ENCODE measurements at regions not wholly inside any gene's neighbourhood (a gene's known extent, or its start where the extent isn't known, plus 50 kb on each side); places are given as distances from the start of the nearest gene placed in this dataset.

GRCh38 chr13:78426183-78426582 is 177.2 kb downstream of the POU4F1 start:
- no peak for DNase-seq (ENCODE audit: low read depth in 2 of 2)

DNA sequence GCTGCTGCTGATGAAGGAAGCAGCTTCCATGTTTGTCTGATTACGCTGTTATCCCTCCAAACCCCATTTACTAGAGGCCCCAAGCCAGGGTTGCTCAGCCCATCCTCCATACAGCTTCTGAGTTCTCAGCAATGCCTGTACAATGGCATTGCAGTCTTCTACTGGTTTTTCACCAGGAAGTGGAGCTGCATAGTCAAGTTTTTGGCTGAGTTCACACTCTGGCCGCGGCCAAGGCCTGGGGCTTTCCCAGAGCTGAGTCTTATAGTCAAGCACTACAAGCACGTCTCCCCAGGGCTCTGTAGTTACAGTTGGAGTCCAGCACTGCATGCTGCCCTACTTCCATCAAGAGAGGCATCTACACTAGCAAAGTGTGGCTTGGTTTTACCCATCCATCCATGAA is 182.5 kb downstream of the POU4F1 start:
- no peak for DNase-seq (ENCODE audit: low read depth in 2 of 2)

DNA sequence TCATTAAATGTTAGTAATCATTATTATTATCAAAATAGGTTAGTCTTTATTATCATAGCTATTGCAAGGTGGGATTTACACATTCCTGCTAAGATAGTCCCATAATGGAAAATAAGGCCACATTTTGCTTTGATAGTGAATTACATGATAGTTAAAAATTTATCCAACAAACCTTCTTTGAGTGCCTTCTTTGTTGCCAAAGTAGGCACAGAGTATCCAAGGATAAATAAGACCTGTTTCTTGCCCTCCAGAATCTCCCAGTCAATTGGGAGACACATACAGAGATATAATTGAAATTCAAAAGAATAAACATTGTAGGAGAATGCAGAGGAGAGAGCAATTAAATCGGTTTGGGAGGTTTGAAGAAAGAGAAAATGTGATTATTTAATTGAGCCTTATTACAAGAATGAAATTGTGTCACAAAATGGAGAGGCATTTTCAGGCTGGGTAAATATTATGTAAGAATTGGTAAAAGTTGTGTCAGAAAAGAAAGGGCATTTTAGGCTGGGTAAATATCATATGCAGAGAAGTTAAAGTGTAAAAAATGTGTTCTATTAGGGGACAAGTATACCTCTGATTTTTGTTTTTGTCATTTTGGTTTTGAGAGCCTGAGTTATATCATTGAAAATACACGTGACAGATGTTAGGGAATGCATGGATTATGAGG is 189.3 kb downstream of the POU4F1 start:
- no peak for DNase-seq (ENCODE audit: low read depth in 2 of 2)

GRCh38 chr13:78410847-78411246 is 192.5 kb downstream of the POU4F1 start:
- no peak for DNase-seq (ENCODE audit: low read depth in 2 of 2)

DNA sequence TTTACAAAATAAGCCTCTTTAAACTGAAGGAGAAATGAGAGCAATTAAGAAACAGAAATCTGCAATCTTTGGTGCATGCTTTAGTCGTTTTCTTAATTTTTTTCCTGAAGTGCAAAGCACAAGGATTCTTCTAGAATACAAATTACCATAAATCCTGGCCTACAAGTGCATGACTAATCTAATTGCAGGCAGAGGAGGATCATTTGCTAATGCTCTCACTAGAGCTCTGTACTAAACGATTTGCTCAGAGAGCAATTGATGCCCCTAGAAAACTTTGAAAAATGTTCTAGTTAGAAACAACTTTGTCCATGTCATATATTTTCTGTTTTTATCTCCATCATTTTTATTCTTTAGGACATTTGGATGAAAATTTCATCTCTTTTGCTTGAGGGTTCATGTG is 193.2 kb downstream of the POU4F1 start:
- DNase-seq (ENCODE audit: low read depth in 2 of 2) = no peak

- no peak for DNase-seq (ENCODE audit: low read depth in 2 of 2)
Measured at GRCh38 chr13:78409172-78409571, 194.2 kb downstream of the POU4F1 start.

DNA sequence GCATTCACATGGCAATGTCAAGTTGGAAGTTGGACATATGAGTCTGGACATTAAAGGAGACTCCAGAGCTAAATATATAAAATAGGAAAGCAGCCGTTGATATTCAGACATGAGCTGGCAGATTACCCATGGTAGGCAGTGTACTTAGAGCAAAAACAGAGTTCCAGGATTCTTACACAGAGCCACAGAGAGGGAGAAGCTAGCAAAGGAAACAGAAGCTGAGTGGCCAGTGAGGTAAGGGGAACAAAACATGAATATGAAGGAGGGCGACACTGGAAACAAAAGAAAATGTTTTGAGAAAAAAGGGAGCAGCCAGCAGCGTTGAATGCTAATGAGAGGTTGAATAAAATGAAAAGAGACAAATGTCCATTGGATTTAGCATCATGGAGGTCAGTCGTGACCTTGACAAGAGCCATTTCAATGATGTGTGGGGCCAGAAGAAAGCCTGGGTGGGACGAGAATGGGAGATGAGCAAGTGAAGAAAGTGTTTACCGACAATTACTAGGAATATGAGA is 198.4 kb downstream of the POU4F1 start:
- no peak for DNase-seq (ENCODE audit: low read depth in 2 of 2)

GRCh38 chr13:78402708-78403400 is 200.5 kb downstream of the POU4F1 start:
- no peak for DNase-seq (ENCODE audit: low read depth in 2 of 2)

- no peak for DNase-seq (ENCODE audit: low read depth in 2 of 2)
Measured at GRCh38 chr13:78401873-78402707, 201.3 kb downstream of the POU4F1 start.

DNA sequence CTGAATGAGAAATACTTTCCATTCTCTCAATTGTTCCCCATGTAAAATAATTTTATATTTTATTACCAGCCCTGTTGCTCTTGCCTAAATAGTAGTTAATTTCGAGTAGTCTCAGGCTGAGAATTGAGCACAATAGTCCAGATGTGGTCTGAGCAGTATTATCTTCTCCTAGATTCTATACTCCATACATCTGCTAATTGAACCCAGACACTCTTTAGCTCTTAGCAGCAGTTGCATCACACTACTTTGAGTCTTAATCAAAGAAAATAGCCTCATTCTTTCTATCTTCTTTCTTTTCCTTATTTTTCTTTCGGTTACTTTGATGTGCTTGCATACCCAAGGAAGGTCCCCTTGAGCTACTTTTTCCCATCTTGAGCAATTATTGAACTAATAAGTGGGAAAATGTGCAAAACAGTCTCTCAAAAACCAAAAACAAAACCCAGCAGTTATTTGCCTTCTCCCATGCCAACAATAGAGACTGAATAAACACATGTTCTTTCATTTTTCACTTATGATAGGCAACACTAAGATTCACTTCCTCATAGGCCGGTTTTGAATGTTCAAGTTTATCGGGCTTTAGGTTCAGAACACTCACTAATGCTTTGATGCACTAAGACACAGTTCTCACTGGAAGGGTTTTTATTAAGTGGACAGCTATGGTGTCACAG is 204.5 kb downstream of the POU4F1 start:
- no peak for DNase-seq (ENCODE audit: low read depth in 2 of 2)

GRCh38 chr13:78393286-78394142 is 209.8 kb downstream of the POU4F1 start:
- no peak for DNase-seq (ENCODE audit: low read depth in 2 of 2)

GRCh38 chr13:78383899-78384298 is 219.5 kb downstream of the POU4F1 start:
- no peak for DNase-seq (ENCODE audit: low read depth in 2 of 2)

- DNase-seq (ENCODE audit: low read depth in 2 of 2) = no peak
Measured at GRCh38 chr13:78383071-78383484, 220.3 kb downstream of the POU4F1 start.

DNA sequence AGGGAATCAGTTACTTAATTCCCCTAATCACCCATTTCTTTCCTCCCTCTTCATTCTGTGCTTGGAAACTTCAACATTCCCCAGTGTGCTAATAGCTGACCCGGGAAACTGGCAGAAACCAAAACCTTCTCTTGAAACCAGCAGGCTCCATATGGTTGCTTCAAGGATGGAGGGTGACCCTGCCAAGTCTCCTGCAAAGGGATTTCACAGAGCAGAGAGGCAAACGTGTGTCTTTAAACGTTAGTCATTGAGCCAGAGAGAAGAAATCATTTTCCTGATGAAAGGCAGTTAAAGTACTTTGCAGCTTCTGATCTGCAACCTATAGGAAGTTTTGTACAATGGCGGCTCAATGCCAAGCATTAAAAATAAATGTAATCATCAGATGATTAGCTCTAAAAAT is 220.9 kb downstream of the POU4F1 start:
- no peak for DNase-seq (ENCODE audit: low read depth in 2 of 2)

DNA sequence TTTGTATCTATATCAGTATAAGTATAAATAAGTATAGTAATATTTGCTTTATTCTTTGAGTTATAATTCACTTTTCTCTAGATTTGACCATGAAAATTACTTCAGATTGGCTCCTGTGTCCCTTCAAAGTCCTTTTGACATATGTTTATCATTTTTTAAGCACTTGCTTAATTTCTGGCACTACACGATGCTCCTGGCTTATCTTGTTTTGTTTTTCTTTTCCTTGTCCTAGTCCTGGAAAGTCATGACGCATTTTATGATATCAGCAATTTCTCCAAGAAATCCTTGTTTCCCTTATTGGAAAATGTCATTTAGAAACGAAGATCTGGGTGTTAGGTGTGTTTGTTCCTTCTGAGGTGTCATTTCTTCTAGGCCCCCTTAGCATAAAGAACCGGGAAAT is 226.5 kb downstream of the POU4F1 start:
- no peak for DNase-seq (ENCODE audit: low read depth in 2 of 2)

DNA sequence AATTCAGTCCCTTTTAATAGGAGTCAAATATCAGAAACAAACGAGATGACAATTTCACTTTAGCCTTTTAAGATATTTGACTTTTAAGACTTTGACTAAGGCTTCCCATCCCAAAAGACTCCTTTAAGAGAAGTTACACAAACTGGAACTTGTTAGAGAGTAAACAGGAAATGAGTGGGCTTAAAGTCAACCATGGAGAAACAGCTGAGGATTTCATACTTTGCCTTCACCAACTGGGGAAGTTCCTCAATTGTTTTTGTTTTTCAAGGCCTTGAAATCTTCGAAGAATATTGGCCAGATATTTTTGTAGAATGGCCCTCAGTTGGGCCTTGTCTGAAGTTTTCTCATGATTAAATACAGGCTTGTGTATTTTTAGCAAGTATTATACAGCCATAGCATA is 227.3 kb downstream of the POU4F1 start:
- no peak for DNase-seq (ENCODE audit: low read depth in 2 of 2)

- DNase-seq (ENCODE audit: low read depth in 2 of 2) = no peak
Measured at GRCh38 chr13:78372581-78372980, 230.8 kb downstream of the POU4F1 start.

- DNase-seq (ENCODE audit: low read depth in 2 of 2) = no peak
Measured at GRCh38 chr13:78370231-78370630, 233.1 kb downstream of the POU4F1 start.

DNA sequence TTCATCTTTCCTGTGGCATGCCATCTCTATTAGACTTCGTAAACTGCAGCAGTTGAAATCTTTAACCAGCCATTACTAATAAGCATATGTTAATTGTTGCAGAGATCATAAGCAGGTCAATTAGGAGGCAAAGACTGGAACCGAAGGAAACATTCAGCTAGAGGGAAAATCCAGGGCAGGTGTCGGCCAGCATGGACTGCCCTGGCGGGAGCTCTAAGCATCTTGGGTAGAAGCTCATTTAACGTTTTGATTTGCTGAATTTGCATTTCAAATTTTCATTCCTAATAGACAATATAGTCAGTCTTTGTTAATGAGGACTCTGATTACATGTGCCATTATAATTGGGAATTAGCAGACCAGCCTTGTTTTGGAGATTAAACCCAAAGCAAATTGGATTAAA is 238.6 kb downstream of the POU4F1 start:
- DNase-seq (ENCODE audit: low read depth in 2 of 2) = no peak

- no peak for DNase-seq (ENCODE audit: low read depth in 2 of 2)
Measured at GRCh38 chr13:78341032-78341431, 262.3 kb downstream of the POU4F1 start.

DNA sequence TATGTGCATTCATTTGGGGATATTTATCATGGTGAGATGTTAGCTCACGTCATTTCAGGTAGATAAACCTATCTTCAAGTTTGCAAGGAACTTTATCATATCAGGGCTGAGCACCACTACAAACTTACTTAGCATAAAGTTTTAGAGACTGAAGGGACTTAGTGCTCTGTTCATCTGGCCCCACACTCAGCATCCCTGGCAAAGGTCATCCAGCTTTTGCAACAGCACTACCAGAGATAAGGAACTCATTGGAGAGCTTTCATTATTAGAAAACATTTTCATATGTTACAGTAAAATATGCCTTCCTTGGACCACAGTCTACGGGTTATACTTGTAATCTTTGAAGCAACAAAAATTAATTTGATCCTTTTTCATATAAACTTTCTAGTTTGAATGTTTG is 263.4 kb downstream of the POU4F1 start:
- no peak for DNase-seq (ENCODE audit: low read depth in 2 of 2)

All from stimulated activated CD4-positive, alpha-beta T cell treated with anti-CD3 and anti-CD28 coated beads, Interleukin-4, amount 100 ng/mL, for 48 hours (primary cell).